IMR-90 (cell line): ENCODE measurements at regions not wholly inside any gene's neighbourhood (a gene's known extent, or its start where the extent isn't known, plus 50 kb on each side); places are given as distances from the start of the nearest gene placed in this dataset.

Experiments
- ATAC-seq: fragments of 200-7000 bp; cut with Tn5 transposase; 2 replicates; pipeline ENCODE4 v1.9.1; 2020; ENCODE audit warnings: low read depth, mild to moderate bottlenecking, moderate library complexity
- BruUV-seq: library from RNA; stranded (reverse); fragments of 400-500 nt; replicated peaks from 2 replicates; lab custom pipeline; 2021; lab: Mats Ljungman, UMichigan
- CTCF ChIA-PET: fragments of 300-600 bp; formaldehyde crosslinking; extraction: SDS; loops from one replicate; lab custom pipeline; 2021; ENCODE audit warnings: antibody characterized with exemption; lab: Yijun Ruan, JAX
- POLR2A ChIA-PET: fragments of 300-600 bp; sonication (Branson Sonifier 250); formaldehyde crosslinking; loops from one replicate; lab custom pipeline; 2022; ENCODE audit warnings: antibody characterized with exemption; ENCODE audit not compliant: unreplicated experiment; lab: Charles Lee
- DNase-seq: peaks from one replicate; pipeline ENCODE4 v3.0.0; 2013
- H2AFZ ChIP-seq: replicated peaks from 2 replicates; pipeline ENCODE3; 2013; ENCODE audit warnings: low read length, mild to moderate bottlenecking; ENCODE audit not compliant: poor library complexity
- H2AK5ac ChIP-seq: 2 replicates; pipeline ENCODE4 v1.6.1; 2013; ENCODE audit warnings: low read depth, low read length, inconsistent platforms
- H2AK9ac ChIP-seq: replicated peaks from 2 replicates; pipeline ENCODE3; 2013; ENCODE audit warnings: mild to moderate bottlenecking, low read depth, low read length, moderate library complexity; ENCODE audit not compliant: poor library complexity
- H2BK120ac ChIP-seq: 2 replicates; pipeline ENCODE4 v1.6.1; 2013; ENCODE audit warnings: low read depth, low read length, inconsistent platforms
- H2BK15ac ChIP-seq: 3 replicates; pipeline ENCODE4 v1.6.1; 2013; ENCODE audit warnings: low read depth, low read length, inconsistent platforms
- H2BK20ac ChIP-seq: 2 replicates; pipeline ENCODE4 v1.6.1; 2013; ENCODE audit warnings: low read depth, mild to moderate bottlenecking, inconsistent platforms, low read length, moderate library complexity
- H2BK5ac ChIP-seq: 2 replicates; pipeline ENCODE4 v1.6.1; 2013; ENCODE audit warnings: mild to moderate bottlenecking, low read depth, low read length, inconsistent platforms; ENCODE audit not compliant: poor library complexity, severe bottlenecking
- H3K14ac ChIP-seq: replicated peaks from 2 replicates; pipeline ENCODE4 v1.6.1; 2013; ENCODE audit warnings: low read depth, low read length, inconsistent platforms
- H3K18ac ChIP-seq: 2 replicates; pipeline ENCODE4 v1.6.1; 2013; ENCODE audit warnings: low read depth, low read length, control low read depth
- H3K23ac ChIP-seq: 2 replicates; pipeline ENCODE4 v1.6.1; 2013; ENCODE audit warnings: low read depth, low read length, inconsistent platforms
- H3K27ac ChIP-seq: 2 replicates; pipeline ENCODE4 v1.5.1; 2013; ENCODE audit warnings: mild to moderate bottlenecking, control low read depth, low read length; ENCODE audit not compliant: insufficient read depth
- H3K27me3 ChIP-seq: 2 replicates; pipeline ENCODE4 v1.6.1; 2013; ENCODE audit warnings: low read length; ENCODE audit not compliant: control insufficient read depth, insufficient read depth
- H3K36me3 ChIP-seq: 2 replicates; pipeline ENCODE4 v1.6.1; 2013; ENCODE audit warnings: low read length, mixed read lengths; ENCODE audit not compliant: control insufficient read depth, insufficient read depth
- H3K4ac ChIP-seq: 2 replicates; pipeline ENCODE4 v1.6.1; 2013; ENCODE audit warnings: low read depth, low read length, inconsistent platforms
- H3K4me1 ChIP-seq: 2 replicates; pipeline ENCODE4 v1.6.1; 2013; ENCODE audit warnings: low read length, mixed read lengths; ENCODE audit not compliant: control insufficient read depth, insufficient read depth
- H3K4me2 ChIP-seq: 2 replicates; pipeline ENCODE4 v1.6.1; 2013; ENCODE audit warnings: low read depth, mild to moderate bottlenecking, control low read depth, low read length, moderate library complexity
- H3K4me3 ChIP-seq: 2 replicates; pipeline ENCODE4 v1.5.1; 2013; ENCODE audit warnings: low read depth, mild to moderate bottlenecking, control low read depth, low read length, moderate library complexity; ENCODE audit not compliant: insufficient read depth
- H3K56ac ChIP-seq: 2 replicates; pipeline ENCODE4 v1.6.1; 2013; ENCODE audit warnings: low read length, inconsistent platforms; ENCODE audit not compliant: insufficient read depth; ENCODE audit errors: extremely low read depth
- H3K79me1 ChIP-seq, 2 experiments: 2 replicates each; pipeline ENCODE4 v1.6.1; 2013; ENCODE audit warnings: low read length in 2 of 2, inconsistent platforms in 1 of 2, low read depth in 1 of 2
- H3K9ac ChIP-seq: 2 replicates; pipeline ENCODE4 v1.6.1; 2013; ENCODE audit warnings: low read depth, low read length, control low read depth
- H3K9me1 ChIP-seq: 2 replicates; pipeline ENCODE4 v1.6.1; 2013; ENCODE audit warnings: low read length, inconsistent platforms; ENCODE audit not compliant: insufficient read depth
- H3K9me3 ChIP-seq: 2 replicates; pipeline ENCODE4 v1.6.1; 2013; ENCODE audit warnings: low read length; ENCODE audit not compliant: control insufficient read depth, insufficient read depth
- H4K20me1 ChIP-seq: 2 replicates; pipeline ENCODE4 v1.6.1; 2013; ENCODE audit warnings: low read length, inconsistent platforms; ENCODE audit not compliant: insufficient read depth
- H4K5ac ChIP-seq: 2 replicates; pipeline ENCODE4 v1.6.1; 2013; ENCODE audit warnings: mild to moderate bottlenecking, low read depth, low read length, control low read depth
- H4K8ac ChIP-seq, 2 experiments: 2 replicates each; pipeline ENCODE4 v1.6.1; 2013; ENCODE audit warnings: low read depth in 2 of 2, low read length in 2 of 2, control low read depth in 1 of 2, inconsistent platforms in 1 of 2
- H4K91ac ChIP-seq: 2 replicates; pipeline ENCODE4 v1.6.1; 2013; ENCODE audit warnings: low read depth, low read length, inconsistent platforms; ENCODE audit not compliant: insufficient read depth
- CEBPB ChIP-seq: IDR thresholded peaks from 2 replicates; pipeline ENCODE4 v1.6.1; 2012; ENCODE audit warnings: low read depth, low read length, improper control_type of control experiment
- POLR2A ChIP-seq: IDR thresholded peaks from 2 replicates; pipeline ENCODE4 v1.6.1; 2012; ENCODE audit warnings: mild to moderate bottlenecking, low read depth, low read length
- WGBS, 2 experiments: methylation state at CpG; one replicate each; pipeline versions ENCODE4 v1.1.5 to v1.1.7; 2013; ENCODE audit warnings: missing lambda C conversion rate in 2 of 2; ENCODE audit not compliant: insufficient read length in 1 of 2; ENCODE audit errors: extremely low coverage in 2 of 2; 5-methylcytosine and 5-hydroxymethylcytosine counted together
- dilution Hi-C: fragments of 300-500 bp; cut with HindIII; formaldehyde crosslinking; loops from one replicate; pipeline ENCODE4 v1.14.3; 2018; ENCODE audit warnings: low sequenced_read_pairs; ENCODE audit not compliant: unreplicated experiment
- in situ Hi-C: fragments of 300-500 bp; cut with MboI; formaldehyde crosslinking; loops from 3 replicates; pipeline ENCODE4 v1.14.3; 2019; ENCODE audit warnings: low sequenced_read_pairs, inconsistent platforms, mixed read lengths
- intact Hi-C: fragments of 100-400 bp; cut with micrococcal nuclease; formaldehyde crosslinking; loops from 2 replicates; pipeline ENCODE4 v1.10.0; 2022

GRCh38 chr2:12934146-12934756 is 217.5 kb downstream of the TRIB2 start:
- no peak overlapping the region for H3K27ac ChIP-seq
- H2BK5ac ChIP-seq = no peak overlapping the region
- H2BK15ac ChIP-seq = no peak overlapping the region; the same call in 2 of the 3 replicates
- POLR2A ChIA-PET = no interaction called here
- no peak overlapping the region for H2AFZ ChIP-seq
- ATAC-seq = no peak
- H3K56ac ChIP-seq = no peak overlapping the region
- no peaks in the 10 kb centered on the region for H3K79me1 ChIP-seq
- BruUV-seq = no TSS peak
- H2AK5ac ChIP-seq = peak overlapping the region; percentile 36; the same call in 1 of the 2 replicates
- no peaks in the 10 kb centered on the region for H3K9me3 ChIP-seq
- in situ Hi-C loops = no loop called here
- H4K91ac ChIP-seq = no peak overlapping the region; the same call in 1 of the 2 replicates
- no peak overlapping the region for H4K8ac ChIP-seq
- DNase-seq = no peak
- CTCF ChIA-PET = no interaction called here
- no peak overlapping the region for H3K4me3 ChIP-seq
- no peak overlapping the region for H3K23ac ChIP-seq
- H2BK120ac ChIP-seq = no peak overlapping the region
- H3K36me3 ChIP-seq = no peaks in the 10 kb centered on the region
- peaks cover 4% of the 10 kb centered on the region for H3K4me1 ChIP-seq
- dilution Hi-C loops = no loop called here
- H3K9ac ChIP-seq = no peak overlapping the region
- 93% methylated on average over 3 of the region's 6 CpGs; no CpG with 5 or more reads in 1 of the 2 experiments for WGBS, 2 experiments
- H3K9me1 ChIP-seq = no peaks in the 10 kb centered on the region
- H2BK20ac ChIP-seq = peak overlapping the region; percentile 14; the same call in 1 of the 2 replicates
- no peak overlapping the region for H3K14ac ChIP-seq
- H3K4me2 ChIP-seq = no peak overlapping the region
- intact Hi-C loops = loop anchor here (5.0 kb wide), 2 partner anchors 477 to 517 kb away; no protein-coding TSS in a partner anchor
- H4K5ac ChIP-seq = no peak overlapping the region
- TF ChIP-seq CEBPB = peak; percentile 84
- TF ChIP-seq POLR2A = no peak
- no peak overlapping the region for H2AK9ac ChIP-seq
- no peaks in the 10 kb centered on the region for H4K20me1 ChIP-seq
- no peak overlapping the region for H3K18ac ChIP-seq
- H3K27me3 ChIP-seq = no peaks in the 10 kb centered on the region
- H3K4ac ChIP-seq = 0 out of 2 replicates have a peak overlapping the region, but pooled peaks have one; percentile 9
